ENCODE measurements at regions not wholly inside any gene's neighbourhood (a gene's known extent, or its start where the extent isn't known, plus 50 kb on each side); places are given as distances from the start of the nearest gene placed in this dataset.

DNA sequence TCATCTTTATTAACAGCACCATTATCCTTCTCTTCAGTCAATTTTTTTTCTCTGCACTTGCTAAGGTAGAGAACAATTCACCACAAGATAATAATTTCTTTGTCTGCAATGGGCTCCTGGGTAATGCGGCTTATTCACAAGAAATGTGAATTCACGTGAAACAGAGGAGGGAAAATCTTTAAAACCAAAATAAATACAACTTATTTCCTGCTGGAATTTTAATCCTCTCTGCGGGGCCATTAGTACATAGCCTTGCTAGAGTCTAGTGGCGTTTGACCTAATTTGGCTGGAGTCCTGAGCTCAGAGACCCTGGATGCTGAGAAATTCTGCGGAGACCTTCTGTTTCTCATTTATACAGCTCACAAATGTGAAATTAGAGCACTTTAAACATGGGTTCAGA lies 319.3 kb upstream of the MMADHC start (continued):
- TF ChIP-seq NCOA4 (IDR thresholded peaks at IDR 0.05; ENCODE audit: partially characterized antibody) (no peak), SREBF1 (IDR thresholded peaks at IDR 0.05; ENCODE audit: borderline replicate concordance, low read depth, low read length) (no peak), RFX7 (CRISPR knock-in tag; IDR thresholded peaks at IDR 0.05) (no peak), ZFP36 (IDR thresholded peaks at IDR 0.05; ENCODE audit: low read depth, low read length, partially characterized antibody) (no peak), STAG1 (CRISPR knock-in tag; IDR thresholded peaks at IDR 0.05; ENCODE audit: borderline replicate concordance) (no peak), RB1 (IDR thresholded peaks at IDR 0.05; ENCODE audit: low read depth) (no peak), SNIP1 (IDR thresholded peaks at IDR 0.05; ENCODE audit: low read depth) (no peak)
- TF ChIP-seq, protein P1, sequence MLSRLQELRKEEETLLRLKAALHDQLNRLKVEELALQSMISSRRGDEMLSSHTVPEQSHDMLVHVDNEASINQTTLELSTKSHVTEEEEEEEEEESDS (CRISPR knock-in tag; IDR thresholded peaks at IDR 0.05): no peak
- TF ChIP-seq, protein P2, sequence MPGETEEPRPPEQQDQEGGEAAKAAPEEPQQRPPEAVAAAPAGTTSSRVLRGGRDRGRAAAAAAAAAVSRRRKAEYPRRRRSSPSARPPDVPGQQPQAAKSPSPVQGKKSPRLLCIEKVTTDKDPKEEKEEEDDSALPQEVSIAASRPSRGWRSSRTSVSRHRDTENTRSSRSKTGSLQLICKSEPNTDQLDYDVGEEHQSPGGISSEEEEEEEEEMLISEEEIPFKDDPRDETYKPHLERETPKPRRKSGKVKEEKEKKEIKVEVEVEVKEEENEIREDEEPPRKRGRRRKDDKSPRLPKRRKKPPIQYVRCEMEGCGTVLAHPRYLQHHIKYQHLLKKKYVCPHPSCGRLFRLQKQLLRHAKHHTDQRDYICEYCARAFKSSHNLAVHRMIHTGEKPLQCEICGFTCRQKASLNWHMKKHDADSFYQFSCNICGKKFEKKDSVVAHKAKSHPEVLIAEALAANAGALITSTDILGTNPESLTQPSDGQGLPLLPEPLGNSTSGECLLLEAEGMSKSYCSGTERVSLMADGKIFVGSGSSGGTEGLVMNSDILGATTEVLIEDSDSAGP (CRISPR knock-in tag; IDR thresholded peaks at IDR 0.05): no peak
- TF ChIP-seq, protein P3, sequence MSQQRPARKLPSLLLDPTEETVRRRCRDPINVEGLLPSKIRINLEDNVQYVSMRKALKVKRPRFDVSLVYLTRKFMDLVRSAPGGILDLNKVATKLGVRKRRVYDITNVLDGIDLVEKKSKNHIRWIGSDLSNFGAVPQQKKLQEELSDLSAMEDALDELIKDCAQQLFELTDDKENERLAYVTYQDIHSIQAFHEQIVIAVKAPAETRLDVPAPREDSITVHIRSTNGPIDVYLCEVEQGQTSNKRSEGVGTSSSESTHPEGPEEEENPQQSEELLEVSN (IDR thresholded peaks at IDR 0.05; ENCODE audit: borderline replicate concordance in 1 of 2, extremely low read depth in 1 of 2, insufficient read depth in 1 of 2, insufficient read length in 1 of 2, low read depth in 1 of 2, low read length in 1 of 2, poor library complexity in 1 of 2, severe bottlenecking in 1 of 2): no peak

Data from K562 (cell line).